ENCODE measurements at regions not wholly inside any gene's neighbourhood (a gene's known extent, or its start where the extent isn't known, plus 50 kb on each side); places are given as distances from the start of the nearest gene placed in this dataset.

DNA sequence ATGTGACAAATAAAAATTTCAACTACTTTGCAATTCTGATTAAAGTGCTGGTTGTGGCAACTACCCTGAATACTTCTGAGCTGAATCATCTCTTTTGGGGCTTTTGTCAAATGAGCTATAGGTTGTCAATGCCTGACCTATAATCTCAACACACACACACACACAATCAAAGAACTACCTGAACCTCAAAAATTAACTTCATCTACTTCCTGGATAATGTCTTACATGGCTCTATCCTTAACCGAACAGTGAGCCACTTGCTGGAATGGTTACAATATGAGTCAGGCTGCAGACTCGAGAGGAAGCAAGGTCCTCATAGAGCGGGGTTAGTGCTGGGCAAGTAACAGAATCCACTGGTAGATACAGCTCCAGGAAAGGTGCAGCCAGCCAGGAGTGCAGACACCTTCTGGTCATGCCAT lies 70.6 kb upstream of the DST start:
- DNase-seq: no peak

DNA sequence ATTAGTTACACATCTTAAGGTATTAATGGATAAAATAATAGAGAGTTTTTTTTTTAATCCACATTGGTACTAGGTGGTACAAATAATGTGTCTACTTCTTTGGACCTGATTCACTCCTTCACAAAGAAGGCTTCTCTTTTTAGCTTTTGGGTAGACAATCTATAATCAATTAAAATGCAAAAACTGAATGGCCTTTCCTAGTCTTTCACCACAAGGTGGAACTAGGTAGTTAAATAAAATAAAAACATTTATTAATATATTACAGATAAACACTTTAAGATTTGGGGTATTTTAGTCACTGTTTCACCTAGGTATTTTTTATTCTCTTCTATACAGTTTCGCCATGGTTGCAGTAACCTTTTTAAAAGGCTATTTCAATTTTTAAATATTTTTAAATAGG lies 68.3 kb upstream of the DST start:
- no peak for DNase-seq

- DNase-seq: no peak
Observed at GRCh38 chr6:56709650-56710049, 67.0 kb upstream of the DST start.

GRCh38 chr6:56708810-56709597 lies 66.3 kb upstream of the DST start:
- DNase-seq: peak; percentile 23 to 91 (median 62)

DNA sequence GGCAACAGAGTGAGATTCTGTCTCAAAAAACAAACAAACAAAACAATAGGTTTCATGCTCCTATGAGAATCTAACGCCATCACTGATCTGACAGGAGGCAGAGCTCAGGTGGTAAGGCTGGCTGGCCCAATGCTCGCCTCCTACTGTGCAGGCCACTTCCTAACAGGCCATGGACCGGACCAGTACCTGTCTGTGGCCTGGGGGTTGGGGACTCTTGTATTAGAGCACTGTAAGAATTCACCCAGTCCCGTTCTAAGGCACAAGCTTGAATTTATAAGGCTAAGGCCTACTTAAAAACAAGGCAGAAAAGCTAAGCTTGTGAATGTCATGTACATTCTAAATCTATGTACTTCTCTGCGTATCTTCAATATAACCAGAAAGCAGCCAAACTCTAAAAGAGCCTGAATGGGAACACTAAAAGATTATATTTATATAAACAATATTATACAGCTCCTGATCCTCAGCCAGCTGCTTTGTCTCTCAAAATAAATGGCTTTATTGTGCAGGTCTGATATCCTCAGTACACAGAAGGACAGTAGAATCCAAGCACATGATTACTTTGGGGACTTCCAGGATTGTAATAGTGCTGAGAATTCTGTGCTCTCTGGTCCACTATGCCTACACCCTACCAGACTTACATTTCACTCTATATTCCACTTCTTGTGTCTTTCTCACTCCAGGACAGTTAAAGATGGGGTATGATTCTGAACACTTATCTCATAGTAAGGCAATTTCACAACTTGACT lies 64.5 kb upstream of the DST start:
- no peak for DNase-seq

DNA sequence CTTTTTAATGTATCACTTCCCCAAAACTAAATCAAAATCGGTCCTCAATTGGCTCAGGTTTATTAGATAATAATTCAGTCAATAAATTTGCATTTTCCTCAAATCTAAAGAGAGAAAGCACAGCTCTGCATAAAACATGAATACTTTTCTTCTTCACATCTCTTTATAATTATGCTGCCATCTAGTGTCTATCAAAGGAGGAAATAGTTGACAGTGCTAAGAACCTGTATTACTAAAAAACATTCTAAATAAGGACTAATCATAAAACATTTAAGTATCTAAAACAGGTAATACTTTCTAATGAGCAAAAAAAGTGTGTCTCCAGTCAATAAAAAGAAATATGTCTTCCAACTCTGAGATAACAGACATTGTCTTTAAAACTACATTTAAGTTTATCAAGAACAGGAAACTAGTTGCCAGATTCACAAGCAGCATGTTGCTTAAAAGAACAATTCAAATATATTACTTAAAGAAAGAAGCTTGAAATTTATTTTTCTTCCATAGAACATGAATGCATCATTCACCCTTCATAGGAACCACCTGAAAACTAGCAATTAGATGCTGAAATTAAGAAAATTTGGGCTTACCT lies 56.5 kb upstream of the DST start:
- DNase-seq: peak in 2 of 4 experiments; percentile 52 to 71

DNA sequence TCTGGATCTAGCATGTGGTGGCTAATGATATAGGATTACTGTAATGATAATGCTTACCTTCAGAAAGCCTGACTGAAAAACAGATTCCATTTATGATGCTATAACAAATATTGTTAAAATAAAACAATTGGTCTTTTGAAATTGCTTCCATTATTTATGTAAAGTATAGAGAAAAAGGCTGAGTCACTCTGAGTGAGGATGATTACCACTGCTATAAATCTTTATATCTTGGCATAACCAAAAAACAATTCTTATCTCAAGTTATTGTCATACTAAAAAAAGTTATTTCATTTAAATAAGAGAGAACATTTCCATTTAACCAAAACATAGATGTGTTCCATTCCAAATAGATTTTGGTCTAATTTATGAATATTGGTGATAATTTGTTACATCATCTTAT lies 53.0 kb upstream of the DST start:
- no peak for DNase-seq

GRCh38 chr6:56694002-56694401 lies 51.3 kb upstream of the DST start:
- no peak for DNase-seq

- DNase-seq: no peak
Observed at GRCh38 chr6:56693246-56693607, 50.5 kb upstream of the DST start.

GRCh38 chr6:56692523-56693245 lies 50.0 kb upstream of the DST start:
- DNase-seq: peak; percentile 27 to 68 (median 47)
